ENCODE measurements at regions not wholly inside any gene's neighbourhood (a gene's known extent, or its start where the extent isn't known, plus 50 kb on each side); places are given as distances from the start of the nearest gene placed in this dataset.
"Not testable (repeated sequence)": the region's sequence is repeated elsewhere in the genome, so short reads cannot be mapped to it uniquely, and the experiment has no call there.

- DNase-seq (ENCODE audit: low spot score) = peak; percentile 7
Observed at GRCh38 chr4:173763389-173763788, 233.4 kb upstream of the HAND2 start.

- no peak for DNase-seq (ENCODE audit: low spot score)
Observed at GRCh38 chr4:173761938-173762337, 231.9 kb upstream of the HAND2 start.

GRCh38 chr4:173761236-173761635 lies 231.2 kb upstream of the HAND2 start:
- DNase-seq (ENCODE audit: low spot score) = no peak

- no peak for DNase-seq (ENCODE audit: low spot score)
Observed at GRCh38 chr4:173758132-173758531, 228.1 kb upstream of the HAND2 start.

- no peak for DNase-seq (ENCODE audit: low spot score)
Observed at GRCh38 chr4:173753408-173753807, 223.4 kb upstream of the HAND2 start.

- no peak for DNase-seq (ENCODE audit: low spot score)
Observed at GRCh38 chr4:173752610-173753230, 222.7 kb upstream of the HAND2 start.

- no peak for DNase-seq (ENCODE audit: low spot score)
Observed at GRCh38 chr4:173748353-173748752, 218.3 kb upstream of the HAND2 start.

GRCh38 chr4:173747537-173748257 lies 217.7 kb upstream of the HAND2 start:
- no peak for DNase-seq (ENCODE audit: low spot score)

GRCh38 chr4:173746424-173746823 lies 216.4 kb upstream of the HAND2 start:
- no peak for DNase-seq (ENCODE audit: low spot score)

GRCh38 chr4:173745765-173746164 lies 215.7 kb upstream of the HAND2 start:
- DNase-seq (ENCODE audit: low spot score) = no peak

- no peak for DNase-seq (ENCODE audit: low spot score)
Observed at GRCh38 chr4:173736840-173737239, 206.8 kb upstream of the HAND2 start.

GRCh38 chr4:173735585-173735984 lies 205.6 kb upstream of the HAND2 start:
- DNase-seq (ENCODE audit: low spot score) = no peak

- DNase-seq (ENCODE audit: low spot score) = no peak
Observed at GRCh38 chr4:173735049-173735448, 205.0 kb upstream of the HAND2 start.

GRCh38 chr4:173731257-173731656 lies 201.2 kb upstream of the HAND2 start:
- no peak for DNase-seq (ENCODE audit: low spot score)

GRCh38 chr4:173722075-173722474 lies 192.0 kb upstream of the HAND2 start:
- DNase-seq (ENCODE audit: low spot score) = no peak

GRCh38 chr4:173718504-173718903 lies 188.5 kb upstream of the HAND2 start:
- not testable (repeated sequence) for DNase-seq (ENCODE audit: low spot score)

GRCh38 chr4:173717581-173717980 lies 187.6 kb upstream of the HAND2 start:
- no peak for DNase-seq (ENCODE audit: low spot score)

GRCh38 chr4:173714456-173714855 lies 184.4 kb upstream of the HAND2 start:
- no peak for DNase-seq (ENCODE audit: low spot score)

GRCh38 chr4:173713026-173713425 lies 183.0 kb upstream of the HAND2 start:
- DNase-seq (ENCODE audit: low spot score) = no peak

GRCh38 chr4:173707658-173708419 lies 177.8 kb upstream of the HAND2 start:
- DNase-seq (ENCODE audit: low spot score) = no peak

- no peak for DNase-seq (ENCODE audit: low spot score)
Observed at GRCh38 chr4:173704201-173704600, 174.2 kb upstream of the HAND2 start.

- DNase-seq (ENCODE audit: low spot score) = no peak
Observed at GRCh38 chr4:173703021-173703420, 173.0 kb upstream of the HAND2 start.

GRCh38 chr4:173700650-173701049 lies 170.6 kb upstream of the HAND2 start:
- no peak for DNase-seq (ENCODE audit: low spot score)
